ENCODE measurements at regions not wholly inside any gene's neighbourhood (a gene's known extent, or its start where the extent isn't known, plus 50 kb on each side); places are given as distances from the start of the nearest gene placed in this dataset.

DNA sequence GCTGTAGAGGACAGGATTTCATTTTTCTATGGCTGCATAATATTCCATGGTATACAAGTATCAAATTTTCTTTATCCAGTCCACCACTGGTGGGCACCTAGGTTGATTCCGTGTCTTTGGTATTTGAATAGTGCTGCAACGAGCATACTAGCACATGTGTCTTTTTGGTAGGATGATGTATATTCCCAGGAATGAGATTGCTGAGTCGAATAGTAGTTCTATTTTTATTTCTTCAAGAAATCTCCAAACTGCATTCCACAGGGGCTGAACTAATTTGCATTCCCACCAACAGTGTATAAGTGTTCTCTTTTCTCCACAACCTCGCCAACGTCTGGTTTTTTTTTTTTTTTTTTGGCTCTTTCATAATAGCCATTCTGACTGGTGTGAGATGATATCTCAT lies 550.0 kb downstream of the REEP3 start:
- DNase-seq (ENCODE audit: low spot score): no peak
- no peak for TF ChIP-seq CTCF (IDR thresholded peaks at IDR 0.05; ENCODE audit: borderline replicate concordance, control extremely low read depth, extremely low read depth, insufficient read depth, missing control alignments)
- in situ Hi-C loops (cut with MboI; ENCODE audit: low sequenced_read_pairs, unreplicated experiment): no loop called here

DNA sequence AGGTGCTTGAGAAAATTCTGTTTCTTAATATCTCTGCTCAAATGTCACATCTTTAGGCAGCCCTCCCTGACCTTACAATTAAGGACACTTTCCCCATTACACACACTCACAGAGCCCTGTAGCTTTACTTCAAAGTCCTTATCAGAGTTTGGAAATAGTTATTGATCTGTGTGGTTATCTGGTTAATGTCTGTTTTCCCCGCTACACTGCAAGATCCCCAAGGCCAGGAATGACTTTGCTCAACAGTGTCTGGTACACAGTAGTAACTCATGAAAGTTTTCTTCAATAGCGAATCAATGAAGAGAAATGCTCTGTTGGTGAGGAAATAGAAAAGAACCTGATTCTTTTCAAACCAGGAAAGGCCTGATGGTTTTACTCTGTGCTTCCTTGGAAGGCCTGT lies 554.4 kb downstream of the REEP3 start:
- no peak for TF ChIP-seq CTCF (IDR thresholded peaks at IDR 0.05; ENCODE audit: borderline replicate concordance, control extremely low read depth, extremely low read depth, insufficient read depth, missing control alignments)
- in situ Hi-C loops (cut with MboI; ENCODE audit: low sequenced_read_pairs, unreplicated experiment): no loop called here
- DNase-seq (ENCODE audit: low spot score): no peak

- in situ Hi-C loops (cut with MboI; ENCODE audit: low sequenced_read_pairs, unreplicated experiment): no loop called here
- TF ChIP-seq CTCF (IDR thresholded peaks at IDR 0.05; ENCODE audit: borderline replicate concordance, control extremely low read depth, extremely low read depth, insufficient read depth, missing control alignments): no peak
Measured at GRCh38 chr10:64076322-64076940, 555.2 kb downstream of the REEP3 start.

GRCh38 chr10:64079341-64079740 lies 558.1 kb downstream of the REEP3 start:
- TF ChIP-seq CTCF (IDR thresholded peaks at IDR 0.05; ENCODE audit: borderline replicate concordance, control extremely low read depth, extremely low read depth, insufficient read depth, missing control alignments): no peak
- DNase-seq (ENCODE audit: low spot score): no peak
- in situ Hi-C loops (cut with MboI; ENCODE audit: low sequenced_read_pairs, unreplicated experiment): no loop called here

More at GRCh38 chr10:64076322-64076940, 555.2 kb downstream of the REEP3 start:
- DNase-seq (ENCODE audit: low spot score): no peak

GRCh38 chr10:64080071-64080470 lies 558.9 kb downstream of the REEP3 start:
- in situ Hi-C loops (cut with MboI; ENCODE audit: low sequenced_read_pairs, unreplicated experiment): no loop called here
- TF ChIP-seq CTCF (IDR thresholded peaks at IDR 0.05; ENCODE audit: borderline replicate concordance, control extremely low read depth, extremely low read depth, insufficient read depth, missing control alignments): no peak
- no peak for DNase-seq (ENCODE audit: low spot score)

GRCh38 chr10:64081947-64082482 lies 560.8 kb downstream of the REEP3 start:
- TF ChIP-seq CTCF (IDR thresholded peaks at IDR 0.05; ENCODE audit: borderline replicate concordance, control extremely low read depth, extremely low read depth, insufficient read depth, missing control alignments): no peak
- in situ Hi-C loops (cut with MboI; ENCODE audit: low sequenced_read_pairs, unreplicated experiment): no loop called here

More at GRCh38 chr10:64081947-64082482, 560.8 kb downstream of the REEP3 start:
- DNase-seq (ENCODE audit: low spot score): no peak

Data from GM13976 (cell line).